ENCODE measurements at regions not wholly inside any gene's neighbourhood (a gene's known extent, or its start where the extent isn't known, plus 50 kb on each side); places are given as distances from the start of the nearest gene placed in this dataset.

DNA sequence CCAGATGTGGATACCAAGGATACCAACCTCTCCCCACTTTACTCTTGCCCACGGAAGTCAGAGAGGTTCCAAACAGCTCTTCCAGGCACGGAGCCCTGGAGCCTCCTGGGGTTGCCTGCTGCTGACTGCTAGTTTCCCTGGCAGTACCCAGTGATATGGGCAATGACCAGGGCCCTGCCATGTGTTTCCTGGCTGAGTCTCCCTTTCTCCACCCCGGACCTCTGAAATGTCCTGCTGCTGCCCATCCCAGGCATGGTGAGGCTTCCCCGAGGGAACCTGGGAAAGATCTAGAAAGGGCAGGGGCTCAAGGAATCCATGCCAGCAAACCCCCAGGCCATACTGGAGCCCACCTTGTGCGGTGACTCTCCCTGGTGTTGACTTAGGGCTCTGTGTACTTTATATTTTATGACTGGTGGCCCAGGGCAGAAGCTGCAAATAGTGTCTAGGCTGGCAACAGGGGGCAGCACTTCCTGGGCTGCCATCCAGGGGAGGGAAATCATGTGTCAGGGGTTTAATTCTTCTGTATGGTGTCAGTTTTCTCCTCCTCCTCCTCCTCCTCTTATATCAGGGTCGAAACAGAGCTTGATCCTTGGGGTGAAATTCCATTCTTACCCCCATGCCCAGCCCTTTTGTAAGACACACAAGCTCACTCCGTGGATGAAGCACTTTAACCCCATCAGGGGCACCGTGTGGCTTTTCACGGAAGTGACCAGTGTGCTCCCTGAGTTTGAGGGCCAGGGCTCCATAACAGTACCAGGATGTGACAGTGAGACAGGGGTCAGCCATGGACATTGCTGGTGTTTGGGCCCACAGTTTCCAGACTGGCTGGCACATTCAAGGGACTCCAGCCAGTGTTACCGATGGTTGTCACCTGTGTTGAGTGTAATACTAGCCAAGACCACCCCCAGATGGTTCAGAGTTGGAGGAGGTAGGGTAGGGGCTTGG lies 62.4 kb upstream of the GDF10 start:
- TF ChIP-seq, protein P1, sequence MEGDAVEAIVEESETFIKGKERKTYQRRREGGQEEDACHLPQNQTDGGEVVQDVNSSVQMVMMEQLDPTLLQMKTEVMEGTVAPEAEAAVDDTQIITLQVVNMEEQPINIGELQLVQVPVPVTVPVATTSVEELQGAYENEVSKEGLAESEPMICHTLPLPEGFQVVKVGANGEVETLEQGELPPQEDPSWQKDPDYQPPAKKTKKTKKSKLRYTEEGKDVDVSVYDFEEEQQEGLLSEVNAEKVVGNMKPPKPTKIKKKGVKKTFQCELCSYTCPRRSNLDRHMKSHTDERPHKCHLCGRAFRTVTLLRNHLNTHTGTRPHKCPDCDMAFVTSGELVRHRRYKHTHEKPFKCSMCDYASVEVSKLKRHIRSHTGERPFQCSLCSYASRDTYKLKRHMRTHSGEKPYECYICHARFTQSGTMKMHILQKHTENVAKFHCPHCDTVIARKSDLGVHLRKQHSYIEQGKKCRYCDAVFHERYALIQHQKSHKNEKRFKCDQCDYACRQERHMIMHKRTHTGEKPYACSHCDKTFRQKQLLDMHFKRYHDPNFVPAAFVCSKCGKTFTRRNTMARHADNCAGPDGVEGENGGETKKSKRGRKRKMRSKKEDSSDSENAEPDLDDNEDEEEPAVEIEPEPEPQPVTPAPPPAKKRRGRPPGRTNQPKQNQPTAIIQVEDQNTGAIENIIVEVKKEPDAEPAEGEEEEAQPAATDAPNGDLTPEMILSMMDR (IDR thresholded peaks at IDR 0.05 in 8 of 11, conservative IDR thresholded peaks at IDR 0.05 in 3 of 11), result no peak
- no peak for TF ChIP-seq POLR2A (IDR thresholded peaks at IDR 0.05)
- TF ChIP-seq POLR2AphosphoS5 (IDR thresholded peaks at IDR 0.05), result no peak

Data from spleen (tissue), 7 donors.